Astrocyte (in vitro differentiated cells and primary cell): ENCODE measurements at regions not wholly inside any gene's neighbourhood (a gene's known extent, or its start where the extent isn't known, plus 50 kb on each side); places are given as distances from the start of the nearest gene placed in this dataset.

Experiments used
- CTCF ChIP-seq: IDR thresholded peaks from 2 replicates; pipeline ENCODE4 v1.5.1; 2011; ENCODE audit warnings: low read depth, mild to moderate bottlenecking, inconsistent platforms, low read length, moderate library complexity; ENCODE audit not compliant: insufficient read depth
- EZH2 ChIP-seq: IDR thresholded peaks from 2 replicates; pipeline ENCODE4 v1.6.1; 2012; ENCODE audit warnings: mild to moderate bottlenecking, low read length, inconsistent platforms; ENCODE audit not compliant: insufficient read depth

- TF ChIP-seq EZH2 = no peak
- no peak for TF ChIP-seq CTCF
Measured at GRCh38 chr2:186426153-186427016, 59.7 kb upstream of the ZC3H15 start.
